ENCODE measurements at regions not wholly inside any gene's neighbourhood (a gene's known extent, or its start where the extent isn't known, plus 50 kb on each side); places are given as distances from the start of the nearest gene placed in this dataset.
A peak's percentile ranks its signal among the peaks of the same experiment; 100 is the strongest.

- Histone ChIP-seq H3K79me2 (ENCODE audit: insufficient read depth, low read length) (no peaks in the 10 kb centered on the region), H3K4me1 (ENCODE audit: insufficient read depth, low read length, severe bottlenecking) (peaks cover under 1% of the 10 kb centered on the region), H4K20me1 (ENCODE audit: insufficient read depth, low read length) (no peaks in the 10 kb centered on the region), H3K4me2 (ENCODE audit: low read length) (no peak overlapping the region), H3F3A (ENCODE audit: insufficient read depth, low read length) (no peaks in the 10 kb centered on the region), H3K27ac (ENCODE audit: low read depth, low read length, poor library complexity, severe bottlenecking) (no peak overlapping the region), H3K36me3 (ENCODE audit: insufficient read depth, low read length) (no peaks in the 10 kb centered on the region), H3K9me3 (ENCODE audit: low read length) (no peaks in the 10 kb centered on the region), H3K9me2 (ENCODE audit: low read depth, low read length) (no peaks in the 10 kb centered on the region), H3K9ac (ENCODE audit: low read length) (no peak overlapping the region), H3K4me3 (ENCODE audit: low read depth, low read length, poor library complexity, severe bottlenecking) (no peak overlapping the region), H2AFZ (ENCODE audit: low read length) (no peak overlapping the region), H3K27me3 (ENCODE audit: insufficient read depth, low read length) (no peaks in the 10 kb centered on the region)
- no peak for TF ChIP-seq EZH2 (IDR thresholded peaks at IDR 0.05; ENCODE audit: borderline replicate concordance, low read length)
- TF ChIP-seq, protein P1, sequence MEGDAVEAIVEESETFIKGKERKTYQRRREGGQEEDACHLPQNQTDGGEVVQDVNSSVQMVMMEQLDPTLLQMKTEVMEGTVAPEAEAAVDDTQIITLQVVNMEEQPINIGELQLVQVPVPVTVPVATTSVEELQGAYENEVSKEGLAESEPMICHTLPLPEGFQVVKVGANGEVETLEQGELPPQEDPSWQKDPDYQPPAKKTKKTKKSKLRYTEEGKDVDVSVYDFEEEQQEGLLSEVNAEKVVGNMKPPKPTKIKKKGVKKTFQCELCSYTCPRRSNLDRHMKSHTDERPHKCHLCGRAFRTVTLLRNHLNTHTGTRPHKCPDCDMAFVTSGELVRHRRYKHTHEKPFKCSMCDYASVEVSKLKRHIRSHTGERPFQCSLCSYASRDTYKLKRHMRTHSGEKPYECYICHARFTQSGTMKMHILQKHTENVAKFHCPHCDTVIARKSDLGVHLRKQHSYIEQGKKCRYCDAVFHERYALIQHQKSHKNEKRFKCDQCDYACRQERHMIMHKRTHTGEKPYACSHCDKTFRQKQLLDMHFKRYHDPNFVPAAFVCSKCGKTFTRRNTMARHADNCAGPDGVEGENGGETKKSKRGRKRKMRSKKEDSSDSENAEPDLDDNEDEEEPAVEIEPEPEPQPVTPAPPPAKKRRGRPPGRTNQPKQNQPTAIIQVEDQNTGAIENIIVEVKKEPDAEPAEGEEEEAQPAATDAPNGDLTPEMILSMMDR (IDR thresholded peaks at IDR 0.05; ENCODE audit: low read length), result no peak
These were observed 93.8 kb downstream of the GPR63 start for GRCh38 chr6:96743496-96743895.

DNA sequence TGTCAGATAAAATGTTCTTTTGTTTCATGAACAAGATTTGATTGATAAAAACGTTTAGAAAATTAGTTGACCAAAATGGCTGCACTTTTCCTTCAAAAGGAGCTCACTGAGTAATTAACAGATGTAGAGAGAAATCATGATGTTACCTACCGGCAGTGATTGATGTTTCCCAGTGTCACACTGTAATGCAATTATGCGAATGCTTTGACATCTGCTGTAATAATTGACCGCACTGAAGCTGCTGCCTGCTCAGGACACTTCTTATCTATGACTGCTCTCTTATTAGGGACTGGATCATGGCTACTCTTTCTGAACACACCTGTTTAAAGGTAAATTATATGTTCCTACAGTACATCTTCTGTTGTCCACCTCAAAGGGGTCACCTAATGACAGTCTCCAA, 94.6 kb downstream of the GPR63 start:
- Histone ChIP-seq H3K4me3 (ENCODE audit: low read depth, low read length, poor library complexity, severe bottlenecking) (no peak overlapping the region), H3K9me2 (ENCODE audit: low read depth, low read length) (no peaks in the 10 kb centered on the region), H3K9me3 (ENCODE audit: low read length) (no peaks in the 10 kb centered on the region), H3K27ac (ENCODE audit: low read depth, low read length, poor library complexity, severe bottlenecking) (no peak overlapping the region), H4K20me1 (ENCODE audit: insufficient read depth, low read length) (no peaks in the 10 kb centered on the region), H3K9ac (ENCODE audit: low read length) (no peak overlapping the region), H3F3A (ENCODE audit: insufficient read depth, low read length) (no peaks in the 10 kb centered on the region), H3K27me3 (ENCODE audit: insufficient read depth, low read length) (no peaks in the 10 kb centered on the region), H3K4me2 (ENCODE audit: low read length) (no peak overlapping the region), H2AFZ (ENCODE audit: low read length) (no peak overlapping the region), H3K79me2 (ENCODE audit: insufficient read depth, low read length) (no peaks in the 10 kb centered on the region), H3K36me3 (ENCODE audit: insufficient read depth, low read length) (no peaks in the 10 kb centered on the region), H3K4me1 (ENCODE audit: insufficient read depth, low read length, severe bottlenecking) (peaks cover 8% of the 10 kb centered on the region)
- no peak for TF ChIP-seq EZH2 (IDR thresholded peaks at IDR 0.05; ENCODE audit: borderline replicate concordance, low read length)
- TF ChIP-seq, protein P1 (IDR thresholded peaks at IDR 0.05; ENCODE audit: low read length), result no peak

GRCh38 chr6:96735332-96735731, 101.9 kb downstream of the GPR63 start:
- peak overlapping the region; percentile 35 for H3K27ac ChIP-seq (ENCODE audit: low read depth, low read length, poor library complexity, severe bottlenecking)
- no peaks in the 10 kb centered on the region for H3K36me3 ChIP-seq (ENCODE audit: insufficient read depth, low read length)
- no peak overlapping the region for H3K4me3 ChIP-seq (ENCODE audit: low read depth, low read length, poor library complexity, severe bottlenecking)
- H3K9me3 ChIP-seq (ENCODE audit: low read length), result no peaks in the 10 kb centered on the region
- no peaks in the 10 kb centered on the region for H4K20me1 ChIP-seq (ENCODE audit: insufficient read depth, low read length)
- no peaks in the 10 kb centered on the region for H3F3A ChIP-seq (ENCODE audit: insufficient read depth, low read length)
- peak overlapping the region; percentile 19; the same call in 1 of the 2 replicates for H3K4me2 ChIP-seq (ENCODE audit: low read length)
- H2AFZ ChIP-seq (ENCODE audit: low read length), result no peak overlapping the region
- no peaks in the 10 kb centered on the region for H3K79me2 ChIP-seq (ENCODE audit: insufficient read depth, low read length)
- H3K4me1 ChIP-seq (ENCODE audit: insufficient read depth, low read length, severe bottlenecking), result peaks cover 30% of the 10 kb centered on the region
- no peaks in the 10 kb centered on the region for H3K27me3 ChIP-seq (ENCODE audit: insufficient read depth, low read length)
- H3K9ac ChIP-seq (ENCODE audit: low read length), result no peak overlapping the region
- TF ChIP-seq EZH2 (IDR thresholded peaks at IDR 0.05; ENCODE audit: borderline replicate concordance, low read length), result no peak
- TF ChIP-seq, protein P1 (IDR thresholded peaks at IDR 0.05; ENCODE audit: low read length), result no peak
- no peaks in the 10 kb centered on the region for H3K9me2 ChIP-seq (ENCODE audit: low read depth, low read length)

All from OCI-LY1 (cell line).